Stimulated activated CD4-positive, alpha-beta T cell treated with anti-CD3 and anti-CD28 coated beads, Interleukin-1b, Interleukin-23, amount 100 ng/mL, for 1 hour (primary cell): ENCODE measurements at regions not wholly inside any gene's neighbourhood (a gene's known extent, or its start where the extent isn't known, plus 50 kb on each side); places are given as distances from the start of the nearest gene placed in this dataset.

Experiments used
- DNase-seq, 2 donors: peaks; one replicate each; pipeline ENCODE4 v3.0.0-alpha.2; 2020; ENCODE audit warnings: low read depth in 2 of 2

DNA sequence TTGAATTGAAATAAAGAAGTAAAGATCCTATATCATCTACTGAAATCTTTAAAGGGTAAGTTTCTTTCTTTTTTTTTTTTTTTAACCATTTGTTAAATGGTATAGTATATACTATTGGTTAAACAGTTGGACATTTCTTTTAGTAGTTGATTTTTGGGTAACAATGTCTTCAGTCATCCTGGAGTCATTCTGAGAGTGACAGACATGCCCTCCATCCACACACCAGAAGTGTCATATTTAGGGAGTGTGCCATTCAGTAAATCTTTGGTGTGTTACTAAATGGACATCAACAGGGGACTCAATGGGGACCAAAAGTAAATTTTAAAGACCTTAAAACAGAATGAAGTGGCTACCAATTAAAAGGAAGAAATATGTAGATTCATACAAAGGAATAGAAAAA is 50.8 kb upstream of the SLC39A10 start:
- no peak for DNase-seq

DNA sequence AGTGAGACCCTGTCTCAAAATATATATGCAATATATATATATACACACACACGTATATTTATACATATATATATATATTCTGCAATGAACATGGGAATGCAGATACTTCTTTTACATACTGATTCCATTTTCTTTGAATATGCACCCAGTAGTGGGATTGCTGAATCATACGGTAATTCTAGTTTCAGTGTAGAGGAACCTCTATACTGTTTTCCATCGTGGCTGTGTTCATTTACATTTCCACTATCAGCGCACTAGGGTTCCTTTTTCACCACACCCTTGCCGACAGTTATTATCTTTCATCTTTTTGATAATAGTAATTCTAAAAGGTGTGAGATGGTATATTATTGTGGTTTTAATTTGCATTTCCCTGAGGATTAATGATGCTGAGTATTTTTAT is 52.3 kb upstream of the SLC39A10 start:
- DNase-seq: no peak

DNA sequence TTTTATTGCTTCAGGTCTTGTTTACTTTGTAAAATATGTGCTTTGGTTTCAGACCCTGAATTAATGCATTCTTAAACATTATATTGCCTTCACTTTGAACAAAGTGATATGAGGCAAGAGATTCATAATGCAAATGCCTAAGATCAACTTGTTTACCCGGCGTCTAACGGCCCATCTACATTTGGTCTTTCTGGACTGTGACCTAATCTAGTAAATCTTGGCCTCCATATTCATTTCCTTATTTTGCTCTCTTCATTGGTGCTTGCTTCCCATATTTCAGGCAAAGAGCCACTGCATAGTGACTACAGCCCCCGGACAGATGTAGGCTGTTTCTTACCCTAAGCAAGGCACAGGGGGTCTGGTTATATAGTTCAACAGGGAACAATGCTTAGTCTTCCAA is 53.0 kb upstream of the SLC39A10 start:
- no peak for DNase-seq

DNA sequence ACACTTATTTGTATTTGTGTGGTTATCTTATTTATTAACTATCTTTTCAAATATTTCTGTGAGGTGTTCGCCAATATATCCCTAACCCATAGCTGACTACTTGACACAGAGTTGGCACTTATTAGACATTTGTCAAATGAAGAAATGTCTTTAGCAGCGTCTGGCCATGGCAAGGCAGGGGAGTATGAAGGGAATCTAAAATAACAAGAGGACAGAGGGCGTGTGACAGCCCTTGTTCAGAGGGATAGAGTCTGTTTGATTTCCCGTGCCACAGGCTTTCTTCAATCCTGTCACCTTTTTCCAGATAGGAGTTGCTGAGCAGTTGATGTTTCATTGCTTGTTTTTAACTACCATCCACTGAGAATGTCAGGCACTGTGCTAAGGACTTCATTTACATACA is 53.6 kb upstream of the SLC39A10 start:
- DNase-seq: no peak

DNA sequence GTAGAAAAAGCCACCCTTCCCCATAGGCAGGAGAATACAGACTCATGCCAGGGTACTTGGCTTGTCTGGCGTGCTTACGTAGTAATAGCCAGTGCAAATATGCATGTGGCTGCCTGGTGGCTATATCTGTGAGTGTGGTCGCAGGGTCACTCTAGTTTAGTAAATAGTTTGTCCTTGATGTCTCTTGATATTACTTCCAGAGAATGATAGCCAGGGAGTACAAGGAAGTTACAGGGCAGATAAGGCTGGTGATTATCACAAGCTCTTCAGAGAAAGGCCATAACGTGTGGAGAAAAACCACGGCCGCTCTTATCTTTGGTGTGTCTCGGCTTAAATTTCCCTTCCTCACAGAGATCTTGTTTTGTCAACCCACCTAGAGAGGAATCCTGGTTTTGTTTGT is 54.3 kb upstream of the SLC39A10 start:
- DNase-seq: no peak

DNA sequence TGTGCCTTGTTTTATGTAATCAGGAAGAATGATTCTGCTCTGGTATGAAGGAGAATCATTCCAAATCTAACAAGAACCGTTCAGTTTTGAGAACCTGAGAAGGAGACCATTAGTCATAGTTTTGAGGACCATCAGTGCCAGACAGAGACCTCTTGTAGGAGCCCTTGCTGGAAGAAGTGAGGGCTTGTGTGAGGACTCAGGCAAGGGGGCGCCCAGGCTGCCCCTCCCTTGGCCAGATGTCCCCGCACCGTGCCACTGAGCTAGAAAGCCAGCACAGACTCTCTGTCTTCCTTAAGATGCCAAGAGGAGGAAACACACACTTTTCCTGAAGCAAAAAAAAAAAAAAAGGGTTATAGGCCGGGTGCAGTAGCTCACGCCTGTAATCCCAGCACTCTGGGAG is 55.7 kb upstream of the SLC39A10 start:
- DNase-seq: no peak

DNA sequence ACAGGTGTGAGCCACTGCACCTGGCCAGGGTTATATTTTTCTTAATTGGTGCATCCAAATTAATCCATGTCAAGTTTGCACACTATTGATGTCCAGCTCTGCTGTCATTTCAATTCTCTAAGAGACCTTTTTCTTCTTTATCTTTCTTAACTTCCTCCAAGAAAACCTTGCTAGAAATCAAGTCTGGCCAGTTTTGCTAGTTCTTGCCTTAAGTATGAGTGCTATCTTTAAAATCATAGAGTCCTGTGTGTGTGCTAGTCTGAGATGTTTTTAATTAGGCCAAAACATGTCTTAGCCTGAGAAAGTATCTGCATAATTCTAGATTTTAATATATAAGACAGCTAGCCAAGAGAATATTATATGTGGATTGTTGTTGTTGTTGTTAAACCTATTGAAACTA is 56.2 kb upstream of the SLC39A10 start:
- no peak for DNase-seq

DNA sequence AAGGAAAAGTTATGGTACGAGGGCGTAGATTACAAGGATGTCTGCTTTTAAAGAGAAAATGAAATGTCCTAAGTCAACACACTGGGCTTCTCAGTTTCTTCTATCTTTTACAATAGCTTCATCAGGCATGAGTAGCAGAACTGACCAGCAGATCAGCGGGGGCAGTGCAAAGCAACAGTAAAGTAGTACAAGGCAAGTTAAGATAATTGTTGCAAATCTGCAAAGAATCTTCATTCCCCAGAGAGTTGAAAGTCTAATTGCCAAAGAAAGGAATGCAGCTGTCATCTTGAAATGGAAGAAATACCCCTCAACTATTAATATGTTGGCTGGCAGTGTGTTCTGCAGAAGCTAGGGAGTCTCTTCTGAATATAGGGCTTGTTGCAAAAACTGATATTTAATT is 60.2 kb upstream of the SLC39A10 start:
- no peak for DNase-seq

DNA sequence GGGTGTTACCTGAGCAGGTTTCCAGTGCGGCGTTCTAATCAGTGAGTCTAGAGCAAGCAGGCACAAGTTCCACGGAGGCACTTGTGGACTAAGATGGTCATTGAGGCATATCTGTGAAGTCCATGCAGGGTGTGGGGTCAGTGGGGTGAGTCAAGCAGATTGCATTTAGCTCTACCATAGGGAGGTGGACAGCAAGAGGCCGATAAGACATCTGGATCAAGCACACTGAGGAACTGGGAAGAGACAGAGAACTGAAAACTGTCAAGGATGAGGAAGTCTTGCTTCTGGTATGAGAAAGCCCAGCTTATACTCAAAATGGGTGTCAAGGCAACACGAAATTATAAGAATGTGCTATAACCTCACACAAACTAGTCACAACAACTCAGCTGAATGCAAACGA is 61.2 kb upstream of the SLC39A10 start:
- no peak for DNase-seq

DNA sequence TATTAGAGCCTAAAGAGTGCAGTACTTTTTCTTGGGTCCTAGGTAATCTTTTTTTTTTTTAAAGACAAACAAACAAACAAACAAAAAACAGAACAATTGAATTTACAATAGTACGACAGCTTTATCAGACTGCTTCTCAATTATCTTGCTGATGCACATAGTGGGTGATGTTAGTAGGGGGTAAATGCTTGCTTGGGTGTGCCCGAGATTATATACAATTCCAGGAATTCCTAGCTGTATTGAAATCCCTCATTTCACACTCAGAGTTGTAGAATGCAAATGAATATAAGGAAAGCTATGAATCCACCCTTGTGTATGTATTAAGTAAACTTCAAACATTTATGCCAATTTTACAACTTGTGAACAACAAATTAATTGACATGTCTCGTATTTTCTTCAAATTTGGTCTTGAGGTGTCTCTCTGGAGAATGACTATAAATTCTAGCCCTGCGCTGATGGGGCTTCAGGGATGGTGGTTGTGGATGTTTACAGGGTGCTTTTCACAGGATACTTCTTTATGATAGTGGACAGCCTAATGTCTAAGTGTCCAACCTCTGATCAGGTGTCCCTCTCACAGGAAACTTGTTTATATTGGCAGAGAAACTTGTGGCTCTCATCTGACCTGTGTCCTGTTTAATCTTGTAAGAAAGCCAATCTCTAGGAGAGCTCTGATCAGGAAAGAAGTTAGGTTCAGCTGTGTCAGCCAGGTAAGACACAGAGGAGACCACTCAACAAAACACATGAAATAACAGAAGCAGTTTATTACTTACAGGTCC is 61.9 kb upstream of the SLC39A10 start:
- DNase-seq: no peak

DNA sequence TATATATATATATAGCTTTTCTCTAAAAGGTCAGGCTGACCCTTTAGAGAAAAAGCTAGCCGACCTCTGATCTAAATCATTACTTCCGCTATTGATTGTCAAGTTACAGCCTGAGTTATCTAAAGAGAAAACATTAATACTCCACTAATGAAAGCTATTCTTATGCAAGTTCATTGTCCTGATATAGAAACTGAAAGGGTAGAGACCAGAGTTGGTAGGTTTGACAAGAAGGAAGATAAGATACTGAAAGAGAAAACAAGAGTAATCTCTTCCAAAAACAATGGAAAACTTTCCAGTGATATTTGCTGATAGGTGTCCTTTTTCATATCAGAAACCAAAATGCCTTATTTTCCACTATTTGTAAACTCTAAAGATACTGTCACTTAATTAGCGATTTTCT is 62.8 kb upstream of the SLC39A10 start:
- no peak for DNase-seq

DNA sequence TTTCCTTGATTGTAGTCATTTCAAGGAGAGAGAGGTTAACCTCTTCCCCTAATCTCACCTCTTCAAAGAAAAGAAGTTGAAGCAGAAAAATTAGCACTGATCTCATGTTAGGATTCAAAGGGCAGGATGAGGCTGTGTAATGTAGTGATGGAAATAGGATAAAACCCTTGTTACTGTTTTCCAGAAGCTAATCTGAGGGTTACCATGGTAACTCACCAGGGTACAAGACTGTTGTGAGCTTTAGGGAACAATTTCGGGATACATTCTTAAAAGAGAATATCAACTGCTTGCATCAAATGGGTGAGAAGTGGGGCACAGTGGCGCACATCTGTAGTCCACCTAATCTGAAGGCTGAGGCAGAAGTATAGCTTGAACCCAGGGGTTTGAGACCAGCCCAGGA is 64.9 kb upstream of the SLC39A10 start:
- no peak for DNase-seq

DNA sequence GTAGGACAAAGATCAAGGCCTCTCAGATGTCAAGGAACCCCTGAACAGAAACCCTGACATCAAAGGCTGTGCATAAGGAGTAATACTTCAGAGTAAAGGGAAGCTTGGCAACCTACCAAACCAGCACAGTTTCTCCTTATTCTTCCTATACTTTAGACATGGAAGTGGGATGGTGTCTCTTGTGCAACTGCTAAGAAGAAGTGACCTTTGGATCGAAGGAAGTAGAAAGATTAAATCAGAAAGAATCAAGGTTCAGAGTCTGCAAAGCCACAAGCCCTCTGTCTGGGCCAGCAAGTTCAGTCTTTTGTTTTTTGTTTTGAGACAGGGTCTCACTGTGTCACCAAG is 66.2 kb upstream of the SLC39A10 start:
- no peak for DNase-seq

DNA sequence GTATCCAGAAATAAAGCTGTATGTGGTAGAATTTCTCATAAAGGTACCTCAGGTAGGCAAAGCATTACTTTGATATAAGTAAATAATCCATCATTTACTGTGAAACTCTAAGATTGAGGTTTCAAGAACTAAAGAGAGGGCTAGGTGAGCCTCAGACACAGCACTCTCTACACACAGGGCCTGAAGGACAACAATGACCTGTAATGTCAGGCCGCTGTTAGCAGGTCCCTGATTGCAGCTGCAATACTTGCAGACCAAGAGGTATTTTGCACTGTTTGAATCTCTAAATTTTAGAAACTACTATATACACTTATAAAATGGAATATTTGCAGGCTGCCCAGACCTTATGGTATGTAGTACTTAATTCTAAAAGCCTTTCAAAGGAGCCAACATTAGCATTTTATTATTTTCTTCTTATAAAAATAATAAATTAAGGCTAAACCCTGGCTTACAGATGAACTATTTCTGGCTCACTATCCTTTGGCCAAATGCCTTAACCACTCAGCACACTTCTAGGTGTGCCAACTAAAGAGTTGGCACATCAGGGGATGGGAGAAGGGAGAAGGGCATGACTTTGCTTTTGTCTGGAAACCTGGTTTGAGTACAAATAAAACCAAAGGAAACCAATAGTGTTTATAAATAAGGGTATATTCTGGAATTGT is 66.7 kb upstream of the SLC39A10 start:
- no peak for DNase-seq

DNA sequence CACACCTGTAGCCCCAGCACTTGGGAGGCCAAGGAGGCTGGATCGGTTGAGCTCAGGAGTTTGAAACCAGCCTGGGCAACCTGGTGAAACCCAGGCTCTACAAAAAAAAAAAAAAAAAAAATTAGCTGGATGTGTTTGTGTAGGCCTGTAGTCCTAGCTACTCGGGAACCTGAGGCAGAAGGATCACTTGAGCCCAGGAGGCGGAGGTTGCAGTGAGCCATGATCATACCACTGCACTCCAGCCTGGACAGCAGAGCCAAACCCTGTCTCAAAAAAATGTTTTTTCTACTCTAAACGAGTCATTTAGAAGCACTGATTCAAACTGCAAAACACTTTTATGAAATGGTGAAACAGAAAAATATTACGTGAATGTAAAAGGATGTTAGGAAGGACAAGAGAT is 69.1 kb upstream of the SLC39A10 start:
- DNase-seq: no peak

DNA sequence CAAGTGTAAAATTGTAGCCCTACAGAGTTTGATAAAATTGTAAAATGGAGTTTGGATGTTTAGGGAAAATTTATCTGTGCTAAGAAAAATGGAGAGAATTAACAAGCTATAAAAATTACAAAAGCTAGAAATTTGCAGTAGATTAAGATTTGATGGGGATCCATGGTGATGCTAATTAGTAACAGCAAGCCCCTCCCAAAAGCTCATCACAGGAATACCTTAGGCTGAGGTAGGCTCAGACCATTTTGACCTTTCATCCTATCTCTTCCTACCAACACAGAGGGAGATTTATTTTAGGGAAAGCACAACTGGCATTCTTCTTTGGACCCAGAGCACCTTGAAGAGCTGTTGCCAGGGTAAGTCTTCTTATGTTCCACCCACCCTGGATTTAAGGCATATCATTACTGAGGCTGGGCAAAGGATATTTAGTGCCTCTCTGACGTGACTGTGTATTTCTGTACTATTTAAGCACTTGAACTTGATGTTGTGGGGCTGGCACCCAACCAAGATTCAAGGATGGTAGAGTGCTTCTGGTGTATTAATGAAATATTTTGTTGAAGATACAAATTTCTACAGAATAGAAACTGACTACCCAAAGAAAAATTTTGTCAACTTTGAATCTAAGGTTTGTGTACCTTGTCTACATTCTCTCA is 70.8 kb upstream of the SLC39A10 start:
- DNase-seq: no peak

DNA sequence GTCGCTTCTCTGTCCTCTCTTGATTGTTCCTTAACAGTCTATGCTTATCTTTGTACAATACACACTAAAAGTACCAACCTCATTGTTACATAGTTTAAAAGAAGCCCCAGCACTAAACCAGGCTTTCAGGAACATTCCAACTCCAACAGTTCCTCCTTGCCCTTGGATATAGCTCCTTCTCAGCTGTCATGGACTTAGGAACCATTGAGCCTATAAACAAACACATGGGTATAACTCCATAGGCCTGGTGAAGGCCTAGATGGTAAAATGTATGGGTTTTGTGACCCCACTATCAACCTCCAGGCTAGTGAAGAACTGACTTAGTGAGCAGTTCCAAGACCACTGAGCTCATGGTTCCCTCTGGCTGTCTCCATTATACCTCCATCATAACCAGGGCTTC is 74.8 kb upstream of the SLC39A10 start:
- DNase-seq: no peak

DNA sequence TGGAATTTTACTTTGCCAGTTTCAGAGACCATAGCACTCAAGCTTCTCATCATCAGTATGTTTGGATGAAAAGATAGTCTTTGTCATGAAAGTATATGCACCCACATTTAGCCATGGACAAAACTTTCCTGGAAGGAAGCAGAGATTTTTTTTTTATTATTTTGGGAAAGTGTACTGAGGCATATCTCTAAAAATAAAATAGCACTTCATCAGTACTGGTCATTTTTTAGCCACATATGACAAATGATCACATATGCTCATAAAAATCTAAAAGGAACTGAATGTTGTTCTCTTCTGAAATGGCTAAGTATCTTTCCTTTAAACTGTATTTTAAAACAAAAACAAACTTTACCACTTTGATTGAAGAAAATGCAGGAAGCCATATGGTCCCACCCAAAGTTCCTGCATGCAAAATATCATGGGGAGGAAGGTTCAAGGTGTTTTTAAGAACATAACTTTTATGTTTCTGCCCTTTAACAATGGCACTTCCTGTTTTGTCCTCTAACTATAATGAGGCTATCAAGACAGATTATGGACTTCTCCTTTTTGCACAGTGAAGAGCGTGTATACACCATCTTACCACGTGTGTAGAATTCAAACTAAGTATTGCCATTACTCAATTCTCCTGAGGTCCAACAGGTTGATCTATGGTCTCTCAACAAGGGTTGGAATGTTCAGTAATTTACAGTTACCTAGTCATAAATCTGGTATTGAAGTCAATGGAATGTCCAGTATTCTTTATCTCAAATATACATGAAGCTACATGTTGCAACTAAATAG is 77.1 kb upstream of the SLC39A10 start:
- DNase-seq: no peak

DNA sequence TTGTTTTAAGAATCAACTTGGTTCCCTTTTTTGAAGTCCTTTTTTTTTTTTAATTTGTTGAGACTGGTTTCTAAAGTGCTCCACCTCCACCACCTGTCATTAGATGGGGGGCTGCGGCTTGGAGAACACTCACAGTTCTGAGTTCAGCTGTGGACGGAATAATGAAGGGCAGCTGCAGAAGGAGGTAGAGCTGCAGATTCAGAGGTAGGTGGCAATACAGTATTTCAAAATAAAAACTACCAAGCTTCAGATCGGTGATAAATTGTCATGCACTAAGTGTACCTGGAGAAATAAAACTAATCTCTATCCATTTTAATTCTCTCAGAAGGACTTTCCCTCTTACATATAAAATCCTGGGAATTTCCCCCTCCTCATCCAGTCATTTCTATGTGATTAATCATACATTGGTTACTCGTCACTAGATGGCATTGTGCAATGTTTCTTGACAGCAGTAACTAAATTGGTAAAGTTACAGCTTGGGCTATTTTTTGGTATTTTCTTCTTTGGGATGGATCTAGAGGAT is 81.1 kb upstream of the SLC39A10 start:
- no peak for DNase-seq

DNA sequence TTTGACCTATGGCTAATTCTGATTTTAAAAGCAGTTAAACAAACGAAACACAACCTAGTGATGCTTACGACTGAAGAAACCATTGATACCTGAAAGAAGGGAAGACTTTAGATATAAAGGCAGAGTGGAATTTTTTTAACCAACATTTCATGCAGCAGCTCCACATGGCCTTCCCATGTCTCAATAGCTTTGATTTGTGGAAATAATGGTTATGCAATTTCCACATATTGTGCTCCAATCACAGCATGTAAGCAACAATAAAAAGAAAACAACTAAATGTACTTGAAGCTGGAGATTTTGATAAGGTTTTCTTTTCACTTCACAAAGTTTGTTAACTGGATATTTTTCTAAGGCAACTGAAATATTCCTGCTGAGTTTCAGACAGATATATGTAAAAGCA is 82.0 kb upstream of the SLC39A10 start:
- DNase-seq: no peak

DNA sequence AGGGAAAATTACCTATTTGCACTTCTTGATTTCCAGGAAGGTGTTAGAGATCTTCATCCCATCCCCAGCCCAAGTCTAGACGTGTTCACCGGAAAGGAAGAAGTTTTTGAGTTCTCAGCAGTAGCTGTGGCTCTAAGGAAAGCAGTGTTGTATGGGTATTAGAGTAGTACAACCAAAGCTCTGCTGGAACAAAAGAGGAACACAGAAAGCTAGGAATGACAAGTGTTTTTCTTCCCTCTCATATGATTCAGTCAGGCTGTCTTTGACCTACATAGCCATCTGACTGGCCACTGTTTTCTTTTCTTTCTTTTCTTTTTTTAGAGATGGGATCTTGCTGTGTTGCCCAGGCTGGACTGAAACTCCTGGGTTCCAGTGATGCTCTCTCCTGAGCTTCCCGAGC is 82.7 kb upstream of the SLC39A10 start:
- no peak for DNase-seq
